ENCODE measurements at regions not wholly inside any gene's neighbourhood (a gene's known extent, or its start where the extent isn't known, plus 50 kb on each side); places are given as distances from the start of the nearest gene placed in this dataset.
"Not testable (repeated sequence)": the region's sequence is repeated elsewhere in the genome, so short reads cannot be mapped to it uniquely, and the experiment has no call there.

DNA sequence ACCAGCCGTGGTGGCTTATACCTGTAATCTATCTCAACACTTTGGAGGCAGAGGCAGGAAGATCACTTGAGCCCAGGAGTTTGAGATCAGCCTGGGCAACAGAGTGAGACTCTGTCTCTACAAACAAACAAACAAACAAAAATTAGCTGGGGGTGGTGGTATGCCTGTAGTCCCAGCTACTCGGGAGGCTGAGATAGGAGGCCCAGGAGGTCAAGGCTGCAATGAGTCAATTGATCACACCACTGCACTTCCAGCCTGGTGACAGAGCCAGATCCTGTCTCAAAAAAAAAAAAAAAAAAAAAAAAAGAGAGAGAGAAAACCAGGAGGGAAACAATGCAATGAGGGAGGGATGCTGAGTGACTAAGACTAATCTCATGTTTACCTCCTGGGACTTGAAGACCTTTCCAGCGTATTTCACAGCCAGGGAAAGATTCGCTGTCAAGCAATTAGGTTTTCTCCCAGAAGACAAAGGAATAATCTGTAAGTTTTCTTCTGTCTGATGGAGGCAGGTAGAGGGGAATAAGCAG is 51.1 kb upstream of the MIER3 start:
- no peak overlapping the region for H3K4me3 ChIP-seq (ENCODE audit: low read depth, low read length)
- DNase-seq (ENCODE audit: low read depth): no peak
- TF ChIP-seq, protein P1, sequence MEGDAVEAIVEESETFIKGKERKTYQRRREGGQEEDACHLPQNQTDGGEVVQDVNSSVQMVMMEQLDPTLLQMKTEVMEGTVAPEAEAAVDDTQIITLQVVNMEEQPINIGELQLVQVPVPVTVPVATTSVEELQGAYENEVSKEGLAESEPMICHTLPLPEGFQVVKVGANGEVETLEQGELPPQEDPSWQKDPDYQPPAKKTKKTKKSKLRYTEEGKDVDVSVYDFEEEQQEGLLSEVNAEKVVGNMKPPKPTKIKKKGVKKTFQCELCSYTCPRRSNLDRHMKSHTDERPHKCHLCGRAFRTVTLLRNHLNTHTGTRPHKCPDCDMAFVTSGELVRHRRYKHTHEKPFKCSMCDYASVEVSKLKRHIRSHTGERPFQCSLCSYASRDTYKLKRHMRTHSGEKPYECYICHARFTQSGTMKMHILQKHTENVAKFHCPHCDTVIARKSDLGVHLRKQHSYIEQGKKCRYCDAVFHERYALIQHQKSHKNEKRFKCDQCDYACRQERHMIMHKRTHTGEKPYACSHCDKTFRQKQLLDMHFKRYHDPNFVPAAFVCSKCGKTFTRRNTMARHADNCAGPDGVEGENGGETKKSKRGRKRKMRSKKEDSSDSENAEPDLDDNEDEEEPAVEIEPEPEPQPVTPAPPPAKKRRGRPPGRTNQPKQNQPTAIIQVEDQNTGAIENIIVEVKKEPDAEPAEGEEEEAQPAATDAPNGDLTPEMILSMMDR (IDR thresholded peaks at IDR 0.05; ENCODE audit: insufficient read depth, low read depth, low read length): no peak

DNA sequence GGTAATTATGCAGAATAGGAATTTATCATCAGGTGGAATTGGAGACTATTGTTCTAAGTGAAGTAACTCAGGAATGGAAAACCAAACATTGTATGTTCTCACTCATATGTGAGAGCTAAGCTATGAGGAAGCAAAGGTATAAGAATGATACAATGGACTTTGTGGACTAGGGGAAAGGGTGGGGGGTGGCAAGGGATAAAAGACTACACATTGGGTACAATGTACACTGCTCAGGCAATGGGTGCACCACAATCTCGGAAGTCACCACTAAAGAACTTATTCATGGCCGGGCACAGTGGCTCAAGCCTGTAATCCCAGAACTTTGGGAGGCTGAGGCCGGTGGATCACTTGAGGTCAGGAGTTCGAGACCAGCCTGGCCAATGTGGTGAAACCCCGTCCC is 51.6 kb upstream of the MIER3 start:
- not testable (repeated sequence) for H3K4me3 ChIP-seq (ENCODE audit: low read depth, low read length); DNase-seq (ENCODE audit: low read depth)

DNA sequence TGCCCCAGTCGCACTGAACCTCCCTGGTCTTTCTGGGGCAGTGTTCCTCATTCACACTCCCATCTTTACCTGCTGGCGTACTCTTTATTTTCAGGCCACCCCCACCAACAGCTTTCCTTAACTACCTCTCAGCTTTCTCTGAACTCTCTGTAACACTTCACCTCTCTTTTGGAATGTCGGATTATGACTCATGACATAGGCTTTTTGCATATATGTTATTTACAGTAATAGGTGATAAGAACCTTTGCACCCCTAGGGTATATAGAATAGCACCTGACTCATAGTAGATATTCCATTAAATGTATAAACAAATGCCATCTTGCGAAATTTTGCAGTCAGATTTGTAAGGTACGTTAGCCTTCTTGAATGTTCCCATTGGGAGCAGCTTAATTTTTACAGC is 52.9 kb upstream of the MIER3 start:
- TF ChIP-seq, protein P1 (IDR thresholded peaks at IDR 0.05; ENCODE audit: insufficient read depth, low read depth, low read length): no peak
- no peak overlapping the region for H3K4me3 ChIP-seq (ENCODE audit: low read depth, low read length)

DNA sequence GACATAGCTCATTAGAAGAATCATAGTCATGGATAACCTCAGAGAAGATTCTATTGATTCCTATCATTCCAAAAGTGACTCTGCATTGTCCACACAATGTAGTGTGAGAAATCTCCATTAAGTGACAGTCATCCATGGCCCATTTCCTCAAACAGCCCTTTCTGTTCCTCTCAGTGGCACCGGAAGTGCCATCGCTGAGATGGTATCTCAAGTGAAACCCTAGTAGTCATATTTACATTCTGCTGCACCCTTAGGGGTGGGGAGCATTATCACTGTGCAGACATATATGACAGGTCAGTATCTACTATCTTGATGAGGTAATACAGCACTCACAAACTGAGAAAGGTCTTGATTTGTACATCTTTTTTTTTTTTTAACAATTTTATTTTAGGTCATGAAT is 55.4 kb upstream of the MIER3 start:
- TF ChIP-seq, protein P1 (IDR thresholded peaks at IDR 0.05; ENCODE audit: insufficient read depth, low read depth, low read length): no peak
- H3K4me3 ChIP-seq (ENCODE audit: low read depth, low read length): no peak overlapping the region
- DNase-seq (ENCODE audit: low read depth): no peak

More for the DNA sequence above, 52.9 kb upstream of the MIER3 start:
- DNase-seq (ENCODE audit: low read depth): no peak

DNA sequence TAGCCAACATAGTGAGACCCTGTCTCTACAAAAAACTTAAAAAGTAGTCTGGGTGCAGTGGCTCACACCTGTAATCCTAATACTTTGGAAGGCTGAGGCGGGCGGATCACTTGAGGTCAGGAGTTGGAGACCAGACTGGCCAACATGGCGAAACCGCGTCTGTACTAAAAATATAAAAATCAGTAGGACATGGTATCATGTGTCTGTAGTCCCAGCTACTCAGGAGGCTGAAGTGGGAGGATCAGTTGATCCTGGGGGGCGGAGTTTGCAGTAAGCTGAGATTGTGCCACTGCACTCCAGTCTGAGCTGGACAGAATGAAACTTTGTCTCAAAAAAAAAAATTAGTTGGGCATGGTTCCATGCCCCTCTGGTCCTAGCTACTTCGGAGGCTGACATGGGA is 57.9 kb upstream of the MIER3 start:
- TF ChIP-seq, protein P1 (IDR thresholded peaks at IDR 0.05; ENCODE audit: insufficient read depth, low read depth, low read length): no peak
- DNase-seq (ENCODE audit: low read depth): no peak
- no peak overlapping the region for H3K4me3 ChIP-seq (ENCODE audit: low read depth, low read length)

DNA sequence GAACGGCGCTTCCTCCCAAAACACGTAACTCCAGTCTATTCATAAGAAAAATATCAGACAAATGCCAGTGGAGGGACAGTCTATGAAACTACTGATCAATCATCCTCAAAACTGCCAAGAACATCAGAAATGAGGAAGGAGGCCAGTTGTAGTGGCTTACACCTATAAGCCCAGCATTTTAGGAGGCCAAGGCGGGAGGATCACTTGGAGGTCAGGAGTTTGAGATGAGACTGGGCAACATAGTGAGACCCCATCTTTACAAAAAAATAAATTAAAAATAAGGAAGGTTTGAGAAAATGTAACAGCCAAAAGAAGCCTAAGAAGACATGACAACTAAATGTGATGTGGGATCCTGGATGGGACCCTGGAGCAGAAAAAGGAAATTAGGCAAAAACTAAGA is 58.9 kb upstream of the MIER3 start:
- no peak for DNase-seq (ENCODE audit: low read depth)
- TF ChIP-seq, protein P1 (IDR thresholded peaks at IDR 0.05; ENCODE audit: insufficient read depth, low read depth, low read length): no peak
- no peak overlapping the region for H3K4me3 ChIP-seq (ENCODE audit: low read depth, low read length)

DNA sequence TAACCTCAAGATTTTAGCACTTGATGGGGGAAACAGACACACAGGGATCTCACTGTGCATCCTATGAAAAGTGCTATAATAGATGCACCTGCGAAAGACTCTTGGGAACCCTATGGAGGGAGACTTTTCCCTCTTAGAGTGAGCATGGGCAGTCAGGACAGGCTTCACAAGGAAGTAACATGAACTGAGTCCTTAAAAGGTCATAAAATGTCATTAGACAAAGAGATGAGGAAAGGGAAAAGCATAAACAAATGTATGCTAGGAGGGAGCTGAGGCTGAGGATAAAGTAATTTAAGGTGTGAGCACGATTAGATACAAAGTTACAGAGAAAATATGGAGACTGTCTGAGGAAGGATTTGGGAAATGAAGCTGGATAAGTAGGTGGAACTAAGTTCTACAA is 60.6 kb upstream of the MIER3 start:
- TF ChIP-seq, protein P1 (IDR thresholded peaks at IDR 0.05; ENCODE audit: insufficient read depth, low read depth, low read length): no peak
- no peak for DNase-seq (ENCODE audit: low read depth)
- H3K4me3 ChIP-seq (ENCODE audit: low read depth, low read length): no peak overlapping the region
